Loucy (cell line): ENCODE measurements at regions not wholly inside any gene's neighbourhood (a gene's known extent, or its start where the extent isn't known, plus 50 kb on each side); places are given as distances from the start of the nearest gene placed in this dataset.

ENCODE experiments used
- CTCF ChIP-seq: fragments of 200-600 bp; sonication (generic); conservative IDR thresholded peaks from 2 replicates; pipeline ENCODE4 v1.5.1; 2014; ENCODE audit warnings: mild to moderate bottlenecking, antibody characterized with exemption, low read length
- EZH2phosphoT487 ChIP-seq: fragments of 200-600 bp; IDR thresholded peaks from 2 replicates; pipeline ENCODE4 v1.6.1; 2018; ENCODE audit warnings: antibody characterized with exemption, mild to moderate bottlenecking, moderate library complexity, borderline replicate concordance

- TF ChIP-seq EZH2phosphoT487, result no peak
- TF ChIP-seq CTCF, result no peak
These were observed 130.8 kb upstream of the LGALSL start for GRCh38 chr2:64323197-64323596.
